Suprapubic skin (tissue), 4 donors: ENCODE measurements at regions not wholly inside any gene's neighbourhood (a gene's known extent, or its start where the extent isn't known, plus 50 kb on each side); places are given as distances from the start of the nearest gene placed in this dataset.

Experiments used
- DNase-seq, 2 donors: peaks; one replicate each; pipeline ENCODE4 v3.0.0-alpha.2; 2019; ENCODE audit warnings: low spot score in 2 of 2
- H3K27ac ChIP-seq: fragments of 200-600 bp; sonication (generic); one replicate; pipeline ENCODE4 v1.5.1; 2019
- H3K27me3 ChIP-seq: fragments of 200-600 bp; sonication (generic); one replicate; pipeline ENCODE4 v1.5.1; 2019
- H3K36me3 ChIP-seq: fragments of 200-600 bp; sonication (generic); one replicate; pipeline ENCODE4 v1.5.1; 2019
- H3K4me1 ChIP-seq: fragments of 200-600 bp; sonication (generic); one replicate; pipeline ENCODE4 v1.5.1; 2019
- H3K4me3 ChIP-seq: fragments of 200-600 bp; sonication (generic); one replicate; pipeline ENCODE4 v1.5.1; 2019; ENCODE audit warnings: mild to moderate bottlenecking
- H3K9me3 ChIP-seq: fragments of 200-600 bp; sonication (generic); one replicate; pipeline ENCODE4 v1.5.1; 2019
- CTCF ChIP-seq, 2 donors: fragments of 200-600 bp in 1 of 2; fragments of 450-650 bp in 1 of 2; sonication (generic) in 1 of 2; IDR thresholded peaks; one replicate each; pipeline ENCODE4 v1.5.1; 2016 to 2019; ENCODE audit warnings: antibody characterized with exemption in 2 of 2, mild to moderate bottlenecking in 1 of 2, moderate library complexity in 1 of 2
- EP300 ChIP-seq: sonication (generic); formaldehyde crosslinking; IDR thresholded peaks from one replicate; pipeline ENCODE4 v1.6.1; 2017; ENCODE audit warnings: antibody characterized with exemption
- POLR2A ChIP-seq, 2 donors: fragments of 450-650 bp; IDR thresholded peaks; one replicate each; pipeline ENCODE4 v1.6.1; 2017; ENCODE audit warnings: antibody characterized with exemption in 2 of 2, mild to moderate bottlenecking in 2 of 2, moderate library complexity in 2 of 2
- POLR2AphosphoS5 ChIP-seq, 3 donors: sonication (generic); formaldehyde crosslinking; IDR thresholded peaks; one replicate each; pipeline ENCODE4 v1.6.1; 2017; ENCODE audit warnings: antibody characterized with exemption in 3 of 3
- WGBS: methylation state at CpG from one replicate; pipeline ENCODE4 v1.1.5; 2018; 5-methylcytosine and 5-hydroxymethylcytosine counted together

GRCh38 chr7:109111086-109111485 lies 541.4 kb downstream of the DNAJB9 start:
- TF ChIP-seq CTCF (IDR thresholded peaks at IDR 0.05) (no peak), POLR2A (IDR thresholded peaks at IDR 0.05) (no peak), POLR2AphosphoS5 (IDR thresholded peaks at IDR 0.05) (no peak), EP300 (no peak)
- DNase-seq, result no peak
- no peaks in the 10 kb centered on the region for H3K9me3 ChIP-seq
- H3K27ac ChIP-seq, result no peak overlapping the region
- no peaks in the 10 kb centered on the region for H3K36me3 ChIP-seq
- H3K4me3 ChIP-seq, result no peak overlapping the region
- WGBS, result 97% methylated on average over 3 of the region's 3 CpGs
- H3K27me3 ChIP-seq, result no peaks in the 10 kb centered on the region
- H3K4me1 ChIP-seq, result no peaks in the 10 kb centered on the region

- no peaks in the 10 kb centered on the region for H3K36me3 ChIP-seq
- no peak overlapping the region for H3K4me3 ChIP-seq
- H3K27me3 ChIP-seq, result no peaks in the 10 kb centered on the region
- 38% methylated on average over 4 of the region's 4 CpGs for whole genome bisulfite sequencing
- H3K27ac ChIP-seq, result no peak overlapping the region
- H3K4me1 ChIP-seq, result no peaks in the 10 kb centered on the region
- H3K9me3 ChIP-seq, result no peaks in the 10 kb centered on the region
- TF ChIP-seq CTCF (IDR thresholded peaks at IDR 0.05), result no peak
- TF ChIP-seq POLR2A (IDR thresholded peaks at IDR 0.05), result no peak
- no peak for TF ChIP-seq EP300
- no peak for TF ChIP-seq POLR2AphosphoS5 (IDR thresholded peaks at IDR 0.05)
- DNase-seq, result no peak
Measured at GRCh38 chr7:109121599-109122300, 552.1 kb downstream of the DNAJB9 start.

DNA sequence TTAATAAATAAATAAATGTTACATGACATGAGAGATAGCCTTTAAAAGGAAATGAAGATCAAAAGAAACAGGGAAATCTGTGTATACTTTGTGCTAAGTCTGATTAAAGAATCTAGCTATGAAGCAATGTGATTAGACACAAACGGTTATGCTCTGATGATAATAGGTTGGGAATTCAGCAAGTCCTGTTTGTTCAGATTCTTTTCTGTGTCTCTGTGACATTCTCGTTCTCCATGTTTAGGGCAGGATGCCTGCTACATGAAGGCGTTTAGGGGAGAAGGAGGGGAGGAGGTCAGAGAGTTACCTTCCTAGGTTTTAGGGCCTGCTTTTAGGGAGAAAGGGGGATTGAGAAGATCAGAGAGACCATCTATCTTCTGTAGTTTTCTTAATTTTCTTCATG lies 555.3 kb downstream of the DNAJB9 start:
- Histone ChIP-seq H3K27me3 (no peaks in the 10 kb centered on the region), H3K4me1 (no peaks in the 10 kb centered on the region), H3K4me3 (no peak overlapping the region), H3K9me3 (no peaks in the 10 kb centered on the region), H3K36me3 (no peaks in the 10 kb centered on the region), H3K27ac (no peak overlapping the region)
- WGBS, result 43% methylated on average over 3 of the region's 3 CpGs
- DNase-seq, result no peak
- TF ChIP-seq CTCF (IDR thresholded peaks at IDR 0.05), result no peak
- TF ChIP-seq EP300, result no peak
- TF ChIP-seq POLR2A (IDR thresholded peaks at IDR 0.05), result no peak

- no peak overlapping the region for H3K27ac ChIP-seq
- H3K4me3 ChIP-seq, result no peak overlapping the region
- DNase-seq, result no peak
- no peaks in the 10 kb centered on the region for H3K4me1 ChIP-seq
- H3K27me3 ChIP-seq, result no peaks in the 10 kb centered on the region
- no peaks in the 10 kb centered on the region for H3K9me3 ChIP-seq
- no peak for TF ChIP-seq POLR2AphosphoS5 (IDR thresholded peaks at IDR 0.05)
- TF ChIP-seq POLR2A (IDR thresholded peaks at IDR 0.05), result no peak
- no peak for TF ChIP-seq EP300
- no peak for TF ChIP-seq CTCF (IDR thresholded peaks at IDR 0.05)
- H3K36me3 ChIP-seq, result no peaks in the 10 kb centered on the region
- WGBS, result 54% methylated on average over 2 of the region's 2 CpGs
Measured at GRCh38 chr7:109126404-109127050, 556.9 kb downstream of the DNAJB9 start.

DNA sequence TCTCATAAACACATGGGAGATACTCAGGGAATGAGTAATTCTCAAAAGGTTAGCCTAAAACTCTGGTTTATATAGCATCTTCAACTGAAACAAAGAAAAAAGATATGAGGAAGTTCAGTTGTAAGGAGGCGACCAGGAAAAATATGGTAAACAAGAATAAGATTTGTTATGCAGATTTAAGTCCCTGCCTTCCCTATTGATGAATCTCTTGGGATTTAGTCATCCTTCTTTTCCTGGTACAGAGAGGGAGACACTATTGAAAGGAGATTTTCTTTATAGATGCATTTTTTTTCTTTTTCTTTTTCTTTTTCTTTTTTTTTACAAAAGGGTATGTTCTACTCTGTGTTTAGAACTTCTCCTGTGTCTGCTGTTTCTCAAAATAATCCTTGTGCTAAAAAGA lies 557.5 kb downstream of the DNAJB9 start:
- TF ChIP-seq POLR2A (IDR thresholded peaks at IDR 0.05) (no peak), CTCF (IDR thresholded peaks at IDR 0.05) (no peak), POLR2AphosphoS5 (IDR thresholded peaks at IDR 0.05) (no peak), EP300 (no peak)
- H3K27ac ChIP-seq, result no peak overlapping the region
- no peaks in the 10 kb centered on the region for H3K9me3 ChIP-seq
- no peaks in the 10 kb centered on the region for H3K27me3 ChIP-seq
- H3K4me3 ChIP-seq, result no peak overlapping the region
- no peaks in the 10 kb centered on the region for H3K4me1 ChIP-seq
- no peaks in the 10 kb centered on the region for H3K36me3 ChIP-seq
- 76% methylated on average over 1 of the region's 1 CpG for WGBS
- DNase-seq, result no peak
